ENCODE measurements at regions not wholly inside any gene's neighbourhood (a gene's known extent, or its start where the extent isn't known, plus 50 kb on each side); places are given as distances from the start of the nearest gene placed in this dataset.

DNA sequence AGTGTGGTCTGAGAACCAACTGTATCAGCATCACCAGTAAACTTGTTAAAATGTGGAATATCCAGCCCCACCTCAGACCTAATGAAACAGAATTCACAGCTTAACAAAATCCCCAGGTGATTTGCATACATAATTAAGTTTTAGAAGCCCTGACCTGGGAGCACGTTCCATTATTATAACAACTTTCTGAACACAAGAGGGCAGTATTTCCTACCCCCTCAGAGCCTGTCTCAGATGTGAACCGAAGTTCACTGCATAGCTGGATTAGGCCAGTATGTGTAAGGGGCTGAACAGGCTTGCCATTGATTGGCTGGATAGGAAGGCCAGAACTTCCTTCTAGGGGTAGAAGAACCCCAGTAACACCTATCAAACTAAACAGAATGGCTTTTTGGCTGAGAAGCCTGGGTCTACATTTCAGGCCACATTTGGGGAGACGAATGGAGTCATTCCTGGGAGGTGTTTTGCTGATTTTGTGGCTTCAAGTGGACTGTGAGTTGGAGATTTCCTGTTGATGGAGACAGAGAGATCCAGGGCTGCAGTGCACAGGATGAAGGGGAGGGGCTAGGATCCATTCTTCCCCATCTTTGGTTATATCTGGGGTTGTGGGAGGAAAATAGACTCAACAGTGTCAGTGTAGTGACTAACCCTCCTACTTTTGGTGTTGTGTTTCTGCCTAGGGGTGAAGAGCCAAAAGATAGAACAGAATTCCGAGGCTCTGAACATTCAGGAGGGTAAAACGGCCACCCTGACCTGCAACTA, 94.7 kb upstream of the OR4E1 start:
- TF ChIP-seq, protein P1, sequence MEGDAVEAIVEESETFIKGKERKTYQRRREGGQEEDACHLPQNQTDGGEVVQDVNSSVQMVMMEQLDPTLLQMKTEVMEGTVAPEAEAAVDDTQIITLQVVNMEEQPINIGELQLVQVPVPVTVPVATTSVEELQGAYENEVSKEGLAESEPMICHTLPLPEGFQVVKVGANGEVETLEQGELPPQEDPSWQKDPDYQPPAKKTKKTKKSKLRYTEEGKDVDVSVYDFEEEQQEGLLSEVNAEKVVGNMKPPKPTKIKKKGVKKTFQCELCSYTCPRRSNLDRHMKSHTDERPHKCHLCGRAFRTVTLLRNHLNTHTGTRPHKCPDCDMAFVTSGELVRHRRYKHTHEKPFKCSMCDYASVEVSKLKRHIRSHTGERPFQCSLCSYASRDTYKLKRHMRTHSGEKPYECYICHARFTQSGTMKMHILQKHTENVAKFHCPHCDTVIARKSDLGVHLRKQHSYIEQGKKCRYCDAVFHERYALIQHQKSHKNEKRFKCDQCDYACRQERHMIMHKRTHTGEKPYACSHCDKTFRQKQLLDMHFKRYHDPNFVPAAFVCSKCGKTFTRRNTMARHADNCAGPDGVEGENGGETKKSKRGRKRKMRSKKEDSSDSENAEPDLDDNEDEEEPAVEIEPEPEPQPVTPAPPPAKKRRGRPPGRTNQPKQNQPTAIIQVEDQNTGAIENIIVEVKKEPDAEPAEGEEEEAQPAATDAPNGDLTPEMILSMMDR (IDR thresholded peaks at IDR 0.05) = no peak
- TF ChIP-seq POLR2AphosphoS5 (IDR thresholded peaks at IDR 0.05; ENCODE audit: insufficient read depth in 1 of 2, low read depth in 1 of 2) = no peak
- no peak for TF ChIP-seq POLR2A (IDR thresholded peaks at IDR 0.05)

Measured in vagina (tissue), 2 donors.